HL-60 (cell line): ENCODE measurements at regions not wholly inside any gene's neighbourhood (a gene's known extent, or its start where the extent isn't known, plus 50 kb on each side); places are given as distances from the start of the nearest gene placed in this dataset.

Source experiments
- DNase-seq, 2 experiments: peaks; one replicate each; pipeline ENCODE4 v3.0.0-alpha.2; 2010 to 2020; ENCODE audit warnings: low read depth in 1 of 2, low spot score in 1 of 2
- H3K27ac ChIP-seq: fragments of 250-450 bp; sonication (Bioruptor Pico); replicated peaks from 2 replicates; pipeline ENCODE4 v1.5.1; 2020; ENCODE audit warnings: mild to moderate bottlenecking, moderate library complexity
- H3K27me3 ChIP-seq: fragments of 250-450 bp; sonication (Bioruptor Pico); 2 replicates; pipeline ENCODE4 v1.5.1; 2021; ENCODE audit warnings: mild to moderate bottlenecking, moderate library complexity; ENCODE audit not compliant: insufficient read depth, poor library complexity, severe bottlenecking
- H3K4me3 ChIP-seq: replicated peaks from 2 replicates; pipeline ENCODE4 v1.5.1; 2011; ENCODE audit warnings: mild to moderate bottlenecking, control low read depth, low read length; ENCODE audit not compliant: insufficient read depth
- CTCF ChIP-seq: IDR thresholded peaks from one replicate; pipeline ENCODE4 v1.5.1; 2011; ENCODE audit warnings: low read length, control low read depth, inconsistent platforms; ENCODE audit not compliant: insufficient read depth
- GABPA ChIP-seq: IDR thresholded peaks from 2 replicates; pipeline ENCODE4 v1.6.1; 2012; ENCODE audit warnings: low read depth
- POLR2AphosphoS5 ChIP-seq: IDR thresholded peaks from 2 replicates; pipeline ENCODE4 v1.6.1; 2012; ENCODE audit warnings: low read depth
- REST ChIP-seq: IDR thresholded peaks from 2 replicates; pipeline ENCODE4 v1.6.1; 2012; ENCODE audit warnings: low read depth; ENCODE audit not compliant: insufficient replicate concordance
- SPI1 ChIP-seq: IDR thresholded peaks from 2 replicates; pipeline ENCODE4 v1.6.1; 2012; ENCODE audit warnings: low read depth, mild to moderate bottlenecking, borderline replicate concordance

- TF ChIP-seq SPI1 (peak; percentile 53; the same call in 1 of the 2 replicates), CTCF (no peak)
- DNase-seq = peak; percentile 18 to 81
- no peak overlapping the region for H3K4me3 ChIP-seq
- H3K27ac ChIP-seq = peak overlapping the region; percentile 28; the same call in 1 of the 2 replicates
- no peaks in the 10 kb centered on the region for H3K27me3 ChIP-seq
Measured at GRCh38 chr7:11221984-11222383, 248.3 kb downstream of the PHF14 start.

- Histone ChIP-seq H3K27ac (no peak overlapping the region), H3K27me3 (no peaks in the 10 kb centered on the region), H3K4me3 (no peak overlapping the region)
- DNase-seq = no peak
- TF ChIP-seq CTCF = no peak
- TF ChIP-seq SPI1 = no peak
- no peak for TF ChIP-seq REST
- TF ChIP-seq POLR2AphosphoS5 = no peak
- no peak for TF ChIP-seq GABPA
Measured at GRCh38 chr7:11224535-11224934, 250.9 kb downstream of the PHF14 start.

- Histone ChIP-seq H3K27ac (no peak overlapping the region), H3K27me3 (no peaks in the 10 kb centered on the region), H3K4me3 (no peak overlapping the region)
- TF ChIP-seq SPI1 = no peak
- no peak for TF ChIP-seq CTCF
- no peak for TF ChIP-seq GABPA
- no peak for TF ChIP-seq REST
- TF ChIP-seq POLR2AphosphoS5 = no peak
- DNase-seq = no peak
Measured at GRCh38 chr7:11228515-11228914, 254.8 kb downstream of the PHF14 start.

- no peak overlapping the region for H3K27ac ChIP-seq
- DNase-seq = no peak
- TF ChIP-seq REST (no peak), GABPA (no peak), SPI1 (no peak), POLR2AphosphoS5 (no peak), CTCF (no peak)
- H3K27me3 ChIP-seq = no peaks in the 10 kb centered on the region
- H3K4me3 ChIP-seq = no peak overlapping the region
Measured at GRCh38 chr7:11231190-11231589, 257.5 kb downstream of the PHF14 start.
